GM19372 (cell line): ENCODE measurements at regions not wholly inside any gene's neighbourhood (a gene's known extent, or its start where the extent isn't known, plus 50 kb on each side); places are given as distances from the start of the nearest gene placed in this dataset.

ENCODE experiments used
- ATAC-seq: cut with Tn5 transposase; IDR thresholded peaks from one replicate; pipeline ENCODE4 v1.9.1; 2021; ENCODE audit warnings: mild to moderate bottlenecking, low read depth, moderate library complexity; ENCODE audit not compliant: unreplicated experiment

- ATAC-seq = no peak
These were observed 61.9 kb upstream of the PTPRZ1 start for GRCh38 chr7:121810831-121811672.

- no peak for ATAC-seq
These were observed 65.9 kb upstream of the PTPRZ1 start for GRCh38 chr7:121807078-121807477.

- no peak for ATAC-seq
These were observed 69.9 kb upstream of the PTPRZ1 start for GRCh38 chr7:121803039-121803438.

- ATAC-seq = no peak
These were observed 71.9 kb upstream of the PTPRZ1 start for GRCh38 chr7:121800916-121801675.

GRCh38 chr7:121798896-121799295 lies 74.1 kb upstream of the PTPRZ1 start:
- no peak for ATAC-seq

GRCh38 chr7:121798453-121798840 lies 74.5 kb upstream of the PTPRZ1 start:
- no peak for ATAC-seq

- no peak for ATAC-seq
These were observed 75.1 kb upstream of the PTPRZ1 start for GRCh38 chr7:121797657-121798452.

GRCh38 chr7:121796936-121797656 lies 75.9 kb upstream of the PTPRZ1 start:
- no peak for ATAC-seq

GRCh38 chr7:121796381-121796780 lies 76.6 kb upstream of the PTPRZ1 start:
- no peak for ATAC-seq

GRCh38 chr7:121795736-121796135 lies 77.2 kb upstream of the PTPRZ1 start:
- ATAC-seq = no peak

- no peak for ATAC-seq
These were observed 79.2 kb upstream of the PTPRZ1 start for GRCh38 chr7:121793716-121794115.

GRCh38 chr7:121777672-121778071 lies 95.3 kb upstream of the PTPRZ1 start:
- ATAC-seq = no peak

- no peak for ATAC-seq
These were observed 98.4 kb upstream of the PTPRZ1 start for GRCh38 chr7:121774563-121774962.

- no peak for ATAC-seq
These were observed 106.3 kb upstream of the PTPRZ1 start for GRCh38 chr7:121766676-121767075.

- ATAC-seq = no peak
These were observed 111.6 kb upstream of the PTPRZ1 start for GRCh38 chr7:121761399-121761798.

GRCh38 chr7:121755818-121756552 lies 117.0 kb upstream of the PTPRZ1 start:
- no peak for ATAC-seq

- ATAC-seq = no peak
These were observed 117.7 kb upstream of the PTPRZ1 start for GRCh38 chr7:121755286-121755685.

GRCh38 chr7:121753944-121754343 lies 119.0 kb upstream of the PTPRZ1 start:
- ATAC-seq = no peak

- ATAC-seq = no peak
These were observed 120.3 kb upstream of the PTPRZ1 start for GRCh38 chr7:121752706-121753105.

- no peak for ATAC-seq
These were observed 124.4 kb upstream of the PTPRZ1 start for GRCh38 chr7:121748546-121748945.
